ENCODE measurements at regions not wholly inside any gene's neighbourhood (a gene's known extent, or its start where the extent isn't known, plus 50 kb on each side); places are given as distances from the start of the nearest gene placed in this dataset.
"Not testable (repeated sequence)": the region's sequence is repeated elsewhere in the genome, so short reads cannot be mapped to it uniquely, and the experiment has no call there.

DNA sequence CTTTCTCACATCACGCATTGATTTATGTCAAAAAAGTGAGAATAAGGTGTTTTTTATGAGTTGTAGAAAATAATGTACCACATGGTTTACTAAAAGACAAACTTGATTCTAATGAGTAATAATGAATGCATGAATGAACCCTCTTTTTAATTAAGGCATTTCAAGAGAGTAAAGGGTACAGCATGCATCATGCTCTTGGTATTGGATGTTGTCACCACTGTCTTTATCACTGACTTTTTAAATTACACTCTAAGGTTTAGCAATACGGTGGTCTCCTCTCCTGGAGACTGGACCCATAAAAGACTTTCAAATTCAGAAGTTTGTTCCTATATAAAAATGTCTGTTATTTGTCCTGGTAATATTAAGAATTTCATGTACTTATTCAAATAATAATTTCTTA, 277.5 kb upstream of the TGFBR2 start:
- not testable (repeated sequence) for DNase-seq (ENCODE audit: low read depth in 2 of 2)

DNA sequence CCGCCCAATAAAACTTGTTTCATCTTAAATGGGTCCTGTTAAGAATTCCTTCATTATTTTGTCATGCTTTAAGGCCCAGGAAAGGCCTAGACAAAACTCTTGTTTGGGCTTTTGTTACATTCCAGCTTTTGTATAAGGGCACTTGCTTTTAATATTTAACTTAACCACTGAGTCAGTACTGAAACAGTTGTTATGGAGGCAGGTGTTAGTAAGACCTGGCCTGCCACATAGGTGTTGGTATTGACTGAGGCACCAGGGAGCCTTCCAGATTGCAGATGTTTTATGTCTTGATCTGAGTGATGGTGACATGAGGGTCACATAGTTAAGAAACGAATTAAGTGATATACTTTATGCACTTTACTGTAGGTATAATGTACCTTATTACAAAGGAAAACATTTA, 274.9 kb upstream of the TGFBR2 start:
- no peak for DNase-seq (ENCODE audit: low read depth in 2 of 2)

DNA sequence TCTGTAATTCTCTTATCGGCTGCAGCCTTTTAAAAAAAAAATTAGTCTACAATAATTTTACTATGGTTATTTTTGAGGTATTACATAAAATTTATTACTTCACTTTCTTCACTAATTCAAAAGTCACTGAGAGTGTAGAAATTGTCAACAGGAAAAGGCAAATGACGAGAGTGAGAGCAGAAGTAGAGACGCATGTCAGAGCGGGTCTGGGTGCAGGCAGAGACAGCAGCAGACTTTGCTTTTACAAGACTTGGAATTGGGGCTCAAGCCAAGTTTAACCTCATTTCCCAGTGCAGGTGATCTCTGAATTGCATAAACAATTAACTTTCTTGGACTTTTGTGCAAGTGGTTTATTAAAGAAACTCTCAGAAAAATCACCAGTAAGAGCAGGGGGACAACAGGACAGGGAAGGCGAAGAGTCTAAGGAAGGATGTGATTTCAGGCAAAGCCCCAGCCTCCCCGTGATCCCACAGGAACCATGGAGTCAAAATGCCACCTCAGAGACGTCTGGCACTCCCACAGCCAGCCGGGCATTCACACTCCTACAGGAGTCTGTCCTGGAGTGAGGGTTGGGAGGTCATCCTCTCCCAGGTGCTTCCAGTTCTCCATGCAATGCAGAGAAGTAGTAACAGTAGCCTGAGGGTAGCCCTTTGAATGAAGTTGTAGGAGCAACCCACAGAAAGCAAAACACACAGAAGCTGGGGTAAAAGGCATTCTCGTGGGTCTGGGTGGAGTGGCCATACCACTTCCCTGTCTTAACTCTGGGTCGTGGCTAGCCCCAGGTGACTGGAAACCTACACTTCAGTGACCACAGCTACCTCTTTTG, 274.0 kb upstream of the TGFBR2 start:
- no peak for DNase-seq (ENCODE audit: low read depth in 2 of 2)

DNA sequence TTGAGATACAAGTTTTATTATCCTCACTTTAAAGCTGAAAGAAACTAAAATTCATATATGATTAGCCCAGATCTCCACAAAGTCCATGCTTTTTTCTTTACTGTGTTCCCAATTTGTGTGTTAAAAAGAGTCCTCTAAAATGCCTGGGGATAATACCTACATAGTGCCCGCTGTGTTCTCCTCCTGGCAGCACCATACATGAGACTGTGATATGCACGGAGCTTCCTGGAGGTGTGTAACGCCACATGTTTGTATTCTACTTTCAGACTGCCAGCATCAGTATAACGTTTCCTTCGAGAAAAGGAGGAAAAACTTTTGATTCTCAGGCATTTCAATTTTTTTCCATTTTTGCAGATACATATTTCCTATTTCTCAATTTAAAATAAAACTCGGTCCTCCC, 273.3 kb upstream of the TGFBR2 start:
- DNase-seq (ENCODE audit: low read depth in 2 of 2), result no peak

DNA sequence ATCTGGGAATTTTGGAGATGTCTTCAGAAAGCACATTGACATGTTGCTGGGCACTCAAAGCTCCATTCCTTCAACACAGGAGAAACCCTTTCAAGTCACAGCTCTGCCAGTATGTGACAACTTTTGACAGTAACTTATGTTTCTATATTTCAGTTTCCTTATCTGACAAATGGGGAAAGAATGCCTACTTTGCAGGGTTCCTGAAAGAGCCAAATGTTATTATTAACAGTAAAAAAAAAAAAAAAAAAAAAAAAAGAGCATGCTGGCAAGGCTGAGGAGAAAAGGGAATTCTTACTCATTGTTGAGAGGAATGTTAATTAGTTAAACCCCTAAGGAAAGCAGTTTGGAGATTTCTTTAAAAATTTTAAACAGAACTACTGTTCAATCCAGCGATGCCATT, 272.5 kb upstream of the TGFBR2 start:
- DNase-seq (ENCODE audit: low read depth in 2 of 2), result no peak

DNA sequence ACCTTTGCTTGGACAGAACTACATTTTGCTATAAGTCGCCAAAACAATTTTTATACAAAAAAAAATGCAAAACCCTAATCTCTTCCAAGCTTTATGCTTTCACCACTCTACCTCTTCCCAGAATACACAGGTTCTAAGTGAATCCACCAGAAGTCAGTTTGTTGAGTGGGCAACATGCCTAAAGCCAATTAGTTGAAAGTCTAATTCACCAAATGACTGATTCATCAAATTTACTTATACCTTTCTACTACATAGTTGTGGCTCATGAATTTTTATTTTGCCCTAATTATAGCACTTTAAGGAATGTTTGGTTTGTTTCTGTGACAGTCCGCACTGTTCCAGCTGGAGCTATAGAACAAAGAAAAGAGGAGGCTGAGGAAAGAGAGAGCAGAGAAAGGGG, 265.9 kb upstream of the TGFBR2 start:
- DNase-seq (ENCODE audit: low read depth in 2 of 2), result no peak

DNA sequence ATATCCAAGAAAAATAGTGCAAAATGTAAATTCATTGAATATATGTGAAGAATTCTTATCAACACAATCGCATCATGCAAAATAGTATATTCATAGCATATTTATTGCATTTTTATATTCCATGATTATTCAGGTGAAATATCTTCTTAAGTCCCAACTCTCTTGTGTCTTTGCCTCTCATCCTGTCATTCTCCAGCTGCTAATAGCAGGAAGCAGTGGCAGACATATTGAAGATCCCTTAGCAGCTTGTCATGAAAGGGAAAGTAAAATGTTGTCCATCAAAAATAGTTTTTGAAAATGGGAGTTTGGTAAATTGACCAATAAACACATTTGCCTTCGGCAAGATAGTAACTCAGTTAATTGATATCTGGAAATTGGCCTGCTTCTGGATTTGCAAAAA, 265.3 kb upstream of the TGFBR2 start:
- no peak for DNase-seq (ENCODE audit: low read depth in 2 of 2)

DNA sequence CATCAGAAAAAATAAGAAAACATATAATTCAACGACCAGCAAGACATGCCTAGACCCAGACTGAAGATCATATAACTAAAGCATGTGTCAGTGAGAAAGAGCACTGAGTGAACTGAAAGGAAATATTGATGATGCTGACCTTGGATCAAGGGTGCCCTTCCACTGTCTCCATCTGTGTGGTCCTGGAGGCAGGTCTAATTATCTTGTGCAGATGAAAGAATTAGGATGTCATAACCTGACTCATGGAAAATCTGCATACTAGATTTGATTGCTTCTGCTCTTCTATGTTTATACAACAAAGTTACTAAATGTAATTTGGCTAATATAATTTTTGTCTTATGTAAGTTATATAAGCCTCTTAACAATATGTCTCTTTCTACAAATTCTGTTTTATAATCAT, 264.6 kb upstream of the TGFBR2 start:
- DNase-seq (ENCODE audit: low read depth in 2 of 2), result no peak

DNA sequence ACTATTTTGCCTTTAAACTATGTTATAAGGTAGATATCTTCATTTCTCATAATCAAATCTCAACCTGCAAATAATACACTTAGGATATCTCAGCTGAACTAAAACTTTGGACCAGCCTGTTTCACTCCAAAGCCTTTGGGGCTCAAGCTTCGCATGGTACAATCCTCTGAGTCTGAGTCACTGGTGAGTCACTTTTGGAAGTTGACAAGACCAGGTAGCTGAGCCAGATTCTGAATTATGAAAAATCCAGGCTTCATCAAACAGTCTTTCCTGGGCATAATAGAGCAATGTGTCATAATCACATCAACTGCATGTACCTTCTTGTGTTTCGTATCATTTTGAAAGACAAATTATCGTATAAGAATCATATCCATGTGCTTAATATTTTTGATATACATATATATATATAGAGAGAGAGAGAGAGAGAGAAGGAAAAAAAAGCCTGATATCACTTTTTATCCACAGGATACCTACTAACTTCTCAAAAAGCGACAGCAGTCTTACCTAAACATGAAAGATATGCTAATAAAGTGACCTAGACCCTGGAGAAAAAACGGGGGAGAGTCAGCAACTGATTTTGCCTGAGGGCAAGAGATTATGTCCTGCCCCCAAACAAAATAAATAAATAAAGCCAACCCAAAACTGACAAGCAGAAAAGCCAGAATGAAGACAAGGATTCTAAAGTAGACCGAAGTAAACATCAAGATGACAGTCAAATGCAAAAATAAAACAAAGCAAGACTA, 263.9 kb upstream of the TGFBR2 start:
- DNase-seq (ENCODE audit: low read depth in 2 of 2), result no peak

DNA sequence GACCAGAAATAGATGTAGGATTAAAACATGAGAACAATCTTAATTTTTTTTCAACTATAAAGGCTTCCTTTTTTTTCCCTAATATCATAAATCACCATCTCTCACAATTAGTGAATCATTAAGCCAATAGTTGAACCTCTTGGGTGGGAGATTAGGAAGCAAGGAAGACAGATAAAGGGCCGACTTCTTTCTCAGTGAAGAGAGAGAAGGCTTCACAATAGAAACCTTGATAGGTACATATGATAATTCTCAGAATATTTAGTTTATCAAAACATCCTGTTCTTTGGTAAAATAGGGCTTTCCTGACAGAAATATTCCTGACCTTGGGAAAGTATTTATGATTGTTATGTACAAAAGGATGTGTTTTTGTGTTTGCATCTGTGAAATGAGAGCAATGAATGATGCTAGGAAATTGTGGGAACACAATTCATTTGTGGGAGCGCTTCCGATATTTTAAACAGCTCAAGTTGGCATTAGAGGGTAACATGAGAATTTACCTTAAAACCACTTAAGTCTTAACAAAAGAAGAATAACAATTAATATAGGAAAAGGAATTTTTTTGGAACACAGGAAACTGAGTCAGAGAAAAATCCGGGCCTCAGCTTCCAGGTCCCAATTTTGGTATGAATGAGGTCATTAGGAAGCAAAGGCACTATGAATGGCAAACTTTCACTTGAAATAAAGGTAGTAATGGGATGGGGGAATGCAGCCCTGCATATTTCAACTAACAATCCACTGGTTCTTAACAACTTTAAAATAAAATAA, 263.2 kb upstream of the TGFBR2 start:
- no peak for DNase-seq (ENCODE audit: low read depth in 2 of 2)

DNA sequence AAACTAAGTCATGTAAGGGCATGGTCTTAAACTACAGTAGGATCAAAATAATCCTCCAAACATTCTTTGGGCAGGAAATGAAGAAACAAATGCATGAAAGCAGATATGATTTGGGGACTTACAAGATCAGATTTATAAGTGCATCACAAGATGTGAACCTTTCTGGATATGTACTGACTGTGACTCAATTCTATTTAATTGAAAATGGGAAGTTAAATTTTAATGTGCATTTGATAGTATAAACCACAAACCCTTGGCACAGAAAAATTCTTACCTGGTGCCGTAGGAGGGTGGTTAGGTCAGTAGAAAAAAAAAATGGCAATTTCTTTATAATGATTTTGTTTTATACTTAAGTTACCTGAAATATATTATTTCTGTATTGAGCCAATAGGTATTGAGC, 262.5 kb upstream of the TGFBR2 start:
- DNase-seq (ENCODE audit: low read depth in 2 of 2), result no peak

DNA sequence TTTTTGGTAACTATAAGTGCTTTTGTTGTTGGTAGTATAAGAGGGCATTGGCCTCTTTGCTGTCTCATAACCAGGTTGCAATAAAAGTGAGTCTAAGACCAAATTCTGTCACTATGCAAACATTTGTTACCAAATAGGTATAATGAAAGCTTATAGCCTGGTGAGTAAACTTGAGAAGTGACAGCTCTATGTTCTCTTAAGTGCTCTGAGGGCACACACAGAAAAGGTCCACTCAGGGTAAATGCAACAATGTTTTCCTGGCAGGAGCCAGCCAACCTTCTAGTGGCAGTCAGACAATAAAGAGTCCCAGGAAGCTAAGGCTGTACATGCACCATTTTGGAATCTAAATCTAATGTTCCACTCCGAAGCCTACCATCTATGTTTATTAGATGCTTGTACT, 262.1 kb upstream of the TGFBR2 start:
- no peak for DNase-seq (ENCODE audit: low read depth in 2 of 2)

DNA sequence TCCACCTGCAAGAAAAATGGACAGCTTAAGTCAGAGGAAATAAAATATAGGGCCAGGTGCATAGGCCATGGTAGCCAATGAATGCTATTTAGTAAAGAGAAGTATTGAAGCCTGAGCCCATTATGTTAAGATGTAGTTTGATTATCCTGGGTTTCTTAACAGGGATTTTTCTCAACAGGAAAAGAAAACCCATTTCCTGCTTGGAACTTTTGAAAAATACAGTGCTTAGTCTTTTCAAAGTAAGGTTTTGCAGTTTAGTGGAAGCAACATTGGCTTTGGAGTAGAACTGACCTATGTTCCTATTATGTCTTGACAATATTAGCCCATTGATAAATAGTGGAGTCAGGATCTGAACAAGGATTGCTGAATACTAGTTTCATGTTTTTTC, 259.5 kb upstream of the TGFBR2 start:
- no peak for DNase-seq (ENCODE audit: low read depth in 2 of 2)

DNA sequence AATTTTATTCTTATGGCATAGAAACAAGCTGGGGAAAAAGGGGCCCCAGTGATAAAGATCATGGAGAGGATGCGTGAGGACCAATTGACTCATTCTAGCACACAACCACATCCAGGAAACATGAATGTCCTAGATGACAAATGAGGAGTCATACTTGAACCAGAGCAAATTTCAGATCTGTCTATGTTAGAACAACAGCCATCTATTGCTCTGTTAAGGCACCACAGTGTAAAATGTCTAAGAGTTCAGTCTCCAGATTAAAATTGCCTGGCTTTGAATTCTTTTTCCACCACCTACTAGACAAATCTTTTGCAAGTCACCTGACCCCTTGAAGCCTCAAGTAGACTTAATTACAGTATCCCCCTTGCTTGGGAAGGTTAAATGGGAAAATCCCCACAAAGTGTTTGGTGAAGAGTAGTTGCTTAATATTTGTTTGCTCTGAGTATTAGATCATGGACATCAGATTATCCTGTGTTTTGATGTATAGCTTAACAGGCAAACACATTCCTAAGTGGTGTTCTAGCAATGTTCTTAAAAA, 258.7 kb upstream of the TGFBR2 start:
- peak; percentile 6 to 24 for DNase-seq (ENCODE audit: low read depth in 2 of 2)

DNA sequence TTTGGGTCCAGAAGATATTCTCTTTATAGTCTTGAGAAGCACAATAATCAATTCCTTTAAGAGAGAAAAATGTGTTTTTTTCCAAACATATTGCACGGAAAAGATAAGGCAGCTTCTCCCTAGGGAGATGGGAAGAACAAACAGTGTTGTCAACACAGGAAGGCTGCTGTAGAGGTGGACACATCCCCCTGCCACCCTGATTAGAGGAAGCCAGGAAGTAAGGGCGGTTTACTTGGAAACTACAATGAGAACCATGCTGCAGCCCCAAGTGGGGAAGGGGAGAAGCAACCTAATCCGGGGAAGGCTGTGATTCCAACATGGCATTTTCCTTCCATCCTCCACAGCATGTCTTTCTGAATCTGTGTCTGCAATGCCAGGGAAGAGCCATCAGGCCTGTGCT, 256.9 kb upstream of the TGFBR2 start:
- DNase-seq (ENCODE audit: low read depth in 2 of 2), result no peak

DNA sequence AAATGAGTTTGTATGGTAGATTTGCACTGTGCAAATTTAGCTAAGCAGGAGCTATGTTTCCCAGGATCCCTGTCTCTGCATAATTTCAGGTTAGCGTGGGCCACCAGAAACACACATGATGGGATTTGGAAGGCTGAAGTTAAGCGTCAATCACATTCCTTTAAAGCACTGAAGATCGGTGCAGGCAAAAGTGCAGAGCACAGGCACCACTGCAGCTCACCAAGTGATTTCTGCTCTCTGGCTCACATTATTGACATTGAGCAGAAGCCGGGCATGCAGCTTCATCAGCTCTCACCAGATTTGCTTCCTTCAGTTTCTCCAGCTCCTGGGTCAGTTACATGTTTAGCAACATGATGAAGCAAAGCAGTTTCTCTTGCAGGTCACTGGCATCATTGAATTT, 256.4 kb upstream of the TGFBR2 start:
- no peak for DNase-seq (ENCODE audit: low read depth in 2 of 2)

DNA sequence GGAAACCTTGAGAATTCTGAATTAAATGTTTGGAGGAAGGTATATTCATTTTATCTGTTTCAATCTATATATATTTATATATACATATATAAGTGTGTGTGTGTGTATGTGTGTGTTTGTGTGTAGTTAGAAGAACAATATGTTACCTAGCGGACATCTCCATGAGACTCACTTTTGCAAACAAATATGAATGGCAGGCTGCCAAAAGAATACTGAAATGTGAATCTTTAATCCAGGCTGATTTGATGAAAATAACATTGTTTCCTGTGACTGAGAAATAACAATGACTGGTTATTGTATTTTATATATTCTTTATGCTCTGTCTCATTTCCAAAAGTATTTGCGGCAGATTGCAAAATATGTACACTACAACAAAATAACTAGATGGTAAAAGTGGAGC, 255.5 kb upstream of the TGFBR2 start:
- DNase-seq (ENCODE audit: low read depth in 2 of 2), result no peak

DNA sequence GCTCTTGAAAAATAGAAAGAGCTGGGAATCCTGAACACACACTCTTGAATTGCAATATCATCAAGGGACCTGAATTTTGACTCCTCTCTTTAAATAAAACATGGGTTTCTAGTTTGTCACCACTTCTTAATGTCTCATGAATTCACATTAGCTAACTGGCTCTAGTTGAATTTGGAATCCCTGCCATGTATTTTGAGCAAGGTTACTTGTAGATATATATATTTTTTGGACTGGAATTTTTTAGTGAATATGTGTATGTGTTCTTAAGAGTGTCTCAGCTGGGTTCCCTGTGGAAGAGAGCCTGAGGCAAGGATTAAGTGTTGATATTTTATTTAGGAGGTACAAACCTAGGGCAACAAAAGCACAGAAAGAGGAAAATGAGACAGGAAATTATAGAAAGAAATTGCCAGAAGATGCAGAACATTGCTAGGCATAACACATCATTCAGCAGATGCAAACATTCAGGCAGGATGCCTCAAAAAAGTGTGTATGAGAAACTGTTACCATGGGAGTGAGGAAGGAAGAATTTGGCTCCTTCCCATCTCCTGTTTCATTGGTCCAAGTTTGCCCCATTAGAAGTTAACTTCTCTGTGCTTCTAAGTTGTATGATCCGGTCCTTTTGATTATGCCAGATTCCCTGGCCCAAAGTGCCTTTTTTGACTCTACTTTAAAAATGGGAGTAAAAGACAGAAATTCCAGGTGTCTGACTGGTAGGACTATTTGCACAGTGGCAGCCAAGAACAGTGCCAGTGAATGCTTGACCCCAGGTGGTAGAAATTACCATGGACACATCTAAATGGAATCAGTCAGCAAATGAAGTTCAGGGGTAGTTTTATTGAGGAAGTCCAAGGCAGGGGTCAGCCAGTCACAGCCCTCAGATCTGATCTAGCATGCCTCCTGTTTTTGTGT, 253.7 kb upstream of the TGFBR2 start:
- no peak for DNase-seq (ENCODE audit: low read depth in 2 of 2)

DNA sequence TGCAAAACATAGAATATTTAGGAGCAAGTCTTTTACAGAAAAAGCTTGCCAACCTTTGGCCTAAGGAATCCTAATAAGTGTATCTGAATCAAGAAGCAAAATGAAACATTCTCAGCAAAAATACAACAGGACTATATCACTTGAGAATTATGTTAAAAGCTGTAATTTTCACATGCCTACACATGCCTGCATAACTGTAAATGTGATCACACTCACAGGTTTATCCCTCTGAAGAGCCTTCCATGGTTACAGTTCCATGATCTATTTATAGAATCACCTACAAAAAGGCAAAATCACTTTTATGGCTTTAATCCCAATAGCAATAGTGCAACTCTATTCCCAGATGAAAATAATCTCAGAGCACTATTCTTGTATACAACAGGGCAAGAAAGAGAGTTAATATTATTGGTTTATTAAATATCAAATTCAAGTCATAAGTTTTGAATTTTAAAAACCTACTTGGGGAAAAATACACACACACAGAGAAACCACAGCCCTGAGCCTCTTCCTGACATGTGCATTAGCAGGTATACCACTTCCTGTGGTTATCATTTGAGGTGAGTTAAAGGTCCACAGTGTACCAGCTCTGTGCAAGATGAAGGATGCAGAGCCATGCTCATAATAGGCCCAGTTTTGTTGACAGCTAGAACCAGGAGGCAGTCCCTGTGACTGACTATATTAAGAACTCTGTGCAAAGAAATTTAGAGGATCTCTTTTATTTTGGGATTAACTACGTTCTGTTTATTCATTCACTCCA, 252.5 kb upstream of the TGFBR2 start:
- peak; percentile 13 to 22 for DNase-seq (ENCODE audit: low read depth in 2 of 2)

DNA sequence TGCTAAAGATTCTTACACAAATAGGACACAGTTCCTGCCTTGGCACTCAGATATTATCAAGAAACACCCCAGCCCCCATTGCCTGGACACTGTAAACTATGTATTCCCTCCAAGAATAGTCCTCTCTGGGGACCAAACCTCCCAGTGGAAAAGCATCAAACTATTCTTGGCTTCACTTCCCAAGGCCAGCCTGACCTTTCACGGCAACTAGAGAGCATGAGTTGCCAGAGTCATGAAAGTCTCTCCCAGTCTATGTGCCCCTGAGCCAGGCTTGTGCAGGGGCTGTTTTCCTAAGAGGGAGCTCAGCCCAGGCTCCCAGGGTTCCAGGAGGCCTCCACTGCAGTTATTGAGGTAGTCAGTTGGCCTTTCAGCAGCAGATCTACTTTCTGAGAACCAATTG, 251.9 kb upstream of the TGFBR2 start:
- DNase-seq (ENCODE audit: low read depth in 2 of 2), result no peak

DNA sequence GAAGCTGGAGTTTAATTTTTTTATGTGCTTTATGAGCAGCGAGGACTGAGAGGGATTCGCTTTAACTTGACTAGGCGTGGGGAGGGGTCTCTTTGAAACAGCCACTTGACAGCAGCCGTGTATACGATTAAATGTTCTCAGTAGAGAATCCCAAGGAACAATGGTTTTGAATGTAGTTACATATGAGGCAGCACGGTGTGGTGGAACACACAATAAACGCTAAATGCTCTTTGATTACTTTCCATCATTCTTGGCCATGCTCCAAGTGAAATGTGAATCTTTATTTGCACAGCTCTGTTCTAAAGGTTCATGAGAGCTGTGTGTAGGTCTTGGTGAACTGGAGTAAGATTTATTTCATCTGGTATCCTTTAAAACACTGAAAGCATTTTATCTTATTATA, 251.4 kb upstream of the TGFBR2 start:
- no peak for DNase-seq (ENCODE audit: low read depth in 2 of 2)

Measured in activated CD4-positive, alpha-beta T cell treated with anti-CD3 and anti-CD28 coated beads for 24 hours (primary cell).